ENCODE measurements at regions not wholly inside any gene's neighbourhood (a gene's known extent, or its start where the extent isn't known, plus 50 kb on each side); places are given as distances from the start of the nearest gene placed in this dataset.

GRCh38 chr11:119882316-119882715 lies 153.3 kb upstream of the NECTIN1 start:
- H3K4me1 ChIP-seq (ENCODE audit: control insufficient read depth, insufficient read depth, low read length, poor library complexity, severe bottlenecking): no peaks in the 10 kb centered on the region
- no peaks in the 10 kb centered on the region for H3K9me3 ChIP-seq (ENCODE audit: control insufficient read depth, low read length)
- H3K36me3 ChIP-seq (ENCODE audit: control insufficient read depth, insufficient read depth, low read length): no peaks in the 10 kb centered on the region
- no peak overlapping the region for H3K27ac ChIP-seq (ENCODE audit: low read depth, low read length, severe bottlenecking)
- WGBS, 2 experiments (ENCODE audit: insufficient coverage in 2 of 2): 90 to 93% methylated on average over 2 to 4 of the region's 4 CpGs
- H3K4me3 ChIP-seq (ENCODE audit: extremely low read depth, insufficient read depth, low read length, poor library complexity, severe bottlenecking): no peak overlapping the region

GRCh38 chr11:119880873-119881272 lies 151.9 kb upstream of the NECTIN1 start:
- no peaks in the 10 kb centered on the region for H3K9me3 ChIP-seq (ENCODE audit: control insufficient read depth, low read length)
- H3K4me3 ChIP-seq (ENCODE audit: extremely low read depth, insufficient read depth, low read length, poor library complexity, severe bottlenecking): no peak overlapping the region
- no peaks in the 10 kb centered on the region for H3K36me3 ChIP-seq (ENCODE audit: control insufficient read depth, insufficient read depth, low read length)
- WGBS, 2 experiments (ENCODE audit: insufficient coverage in 2 of 2): 80 to 94% methylated on average over 2 to 4 of the region's 7 CpGs
- no peak overlapping the region for H3K27ac ChIP-seq (ENCODE audit: low read depth, low read length, severe bottlenecking)
- H3K4me1 ChIP-seq (ENCODE audit: control insufficient read depth, insufficient read depth, low read length, poor library complexity, severe bottlenecking): no peaks in the 10 kb centered on the region

- Histone ChIP-seq H3K27ac (ENCODE audit: low read depth, low read length, severe bottlenecking) (no peak overlapping the region), H3K4me1 (ENCODE audit: control insufficient read depth, insufficient read depth, low read length, poor library complexity, severe bottlenecking) (no peaks in the 10 kb centered on the region), H3K4me3 (ENCODE audit: extremely low read depth, insufficient read depth, low read length, poor library complexity, severe bottlenecking) (no peak overlapping the region), H3K9me3 (ENCODE audit: control insufficient read depth, low read length) (no peaks in the 10 kb centered on the region), H3K36me3 (ENCODE audit: control insufficient read depth, insufficient read depth, low read length) (no peaks in the 10 kb centered on the region)
- 75 to 83% methylated on average over 1 to 3 of the region's 4 CpGs for WGBS, 2 experiments (ENCODE audit: insufficient coverage in 2 of 2)
These were observed 151.1 kb upstream of the NECTIN1 start for GRCh38 chr11:119880143-119880542.

GRCh38 chr11:119878990-119879389 lies 150.0 kb upstream of the NECTIN1 start:
- H3K9me3 ChIP-seq (ENCODE audit: control insufficient read depth, low read length): no peaks in the 10 kb centered on the region
- no peaks in the 10 kb centered on the region for H3K4me1 ChIP-seq (ENCODE audit: control insufficient read depth, insufficient read depth, low read length, poor library complexity, severe bottlenecking)
- 92 to 100% methylated on average over 5 of the region's 6 CpGs for WGBS, 2 experiments (ENCODE audit: insufficient coverage in 2 of 2)
- H3K27ac ChIP-seq (ENCODE audit: low read depth, low read length, severe bottlenecking): no peak overlapping the region
- no peaks in the 10 kb centered on the region for H3K36me3 ChIP-seq (ENCODE audit: control insufficient read depth, insufficient read depth, low read length)
- H3K4me3 ChIP-seq (ENCODE audit: extremely low read depth, insufficient read depth, low read length, poor library complexity, severe bottlenecking): no peak overlapping the region

GRCh38 chr11:119876841-119877240 lies 147.8 kb upstream of the NECTIN1 start:
- H3K4me1 ChIP-seq (ENCODE audit: control insufficient read depth, insufficient read depth, low read length, poor library complexity, severe bottlenecking): peaks cover 8% of the 10 kb centered on the region
- no peaks in the 10 kb centered on the region for H3K36me3 ChIP-seq (ENCODE audit: control insufficient read depth, insufficient read depth, low read length)
- 92 to 93% methylated on average over 10 to 11 of the region's 12 CpGs for WGBS, 2 experiments (ENCODE audit: insufficient coverage in 2 of 2)
- no peaks in the 10 kb centered on the region for H3K9me3 ChIP-seq (ENCODE audit: control insufficient read depth, low read length)
- no peak overlapping the region for H3K4me3 ChIP-seq (ENCODE audit: extremely low read depth, insufficient read depth, low read length, poor library complexity, severe bottlenecking)
- no peak overlapping the region for H3K27ac ChIP-seq (ENCODE audit: low read depth, low read length, severe bottlenecking)

- Histone ChIP-seq H3K4me1 (ENCODE audit: control insufficient read depth, insufficient read depth, low read length, poor library complexity, severe bottlenecking) (peaks cover 8% of the 10 kb centered on the region), H3K4me3 (ENCODE audit: extremely low read depth, insufficient read depth, low read length, poor library complexity, severe bottlenecking) (no peak overlapping the region), H3K36me3 (ENCODE audit: control insufficient read depth, insufficient read depth, low read length) (no peaks in the 10 kb centered on the region), H3K27ac (ENCODE audit: low read depth, low read length, severe bottlenecking) (no peak overlapping the region), H3K9me3 (ENCODE audit: control insufficient read depth, low read length) (no peaks in the 10 kb centered on the region)
- WGBS, 2 experiments (ENCODE audit: insufficient coverage in 2 of 2): 96 to 98% methylated on average over 4 of the region's 7 CpGs
These were observed 147.0 kb upstream of the NECTIN1 start for GRCh38 chr11:119875841-119876600.

GRCh38 chr11:119874660-119875238 lies 145.7 kb upstream of the NECTIN1 start:
- no peaks in the 10 kb centered on the region for H3K36me3 ChIP-seq (ENCODE audit: control insufficient read depth, insufficient read depth, low read length)

GRCh38 chr11:119873761-119874421 lies 144.9 kb upstream of the NECTIN1 start:
- Histone ChIP-seq H3K4me3 (ENCODE audit: extremely low read depth, insufficient read depth, low read length, poor library complexity, severe bottlenecking) (no peak overlapping the region), H3K9me3 (ENCODE audit: control insufficient read depth, low read length) (no peaks in the 10 kb centered on the region), H3K4me1 (ENCODE audit: control insufficient read depth, insufficient read depth, low read length, poor library complexity, severe bottlenecking) (peaks cover 8% of the 10 kb centered on the region), H3K36me3 (ENCODE audit: control insufficient read depth, insufficient read depth, low read length) (no peaks in the 10 kb centered on the region), H3K27ac (ENCODE audit: low read depth, low read length, severe bottlenecking) (no peak overlapping the region)
- WGBS, 2 experiments (ENCODE audit: insufficient coverage in 2 of 2): 88 to 95% methylated on average over 12 to 15 of the region's 17 CpGs

More at GRCh38 chr11:119874660-119875238, 145.7 kb upstream of the NECTIN1 start:
- 79% methylated on average over 9 of the region's 15 CpGs for WGBS, 2 experiments (ENCODE audit: insufficient coverage in 2 of 2)
- Histone ChIP-seq H3K9me3 (ENCODE audit: control insufficient read depth, low read length) (no peaks in the 10 kb centered on the region), H3K4me3 (ENCODE audit: extremely low read depth, insufficient read depth, low read length, poor library complexity, severe bottlenecking) (no peak overlapping the region), H3K27ac (ENCODE audit: low read depth, low read length, severe bottlenecking) (no peak overlapping the region), H3K4me1 (ENCODE audit: control insufficient read depth, insufficient read depth, low read length, poor library complexity, severe bottlenecking) (peaks cover 8% of the 10 kb centered on the region)

- peaks cover 8% of the 10 kb centered on the region for H3K4me1 ChIP-seq (ENCODE audit: control insufficient read depth, insufficient read depth, low read length, poor library complexity, severe bottlenecking)
- H3K9me3 ChIP-seq (ENCODE audit: control insufficient read depth, low read length): no peaks in the 10 kb centered on the region
- H3K36me3 ChIP-seq (ENCODE audit: control insufficient read depth, insufficient read depth, low read length): no peaks in the 10 kb centered on the region
- WGBS, 2 experiments (ENCODE audit: insufficient coverage in 2 of 2): 87 to 89% methylated on average over 8 to 9 of the region's 11 CpGs
- no peak overlapping the region for H3K4me3 ChIP-seq (ENCODE audit: extremely low read depth, insufficient read depth, low read length, poor library complexity, severe bottlenecking)
- peak overlapping the region; percentile 50 for H3K27ac ChIP-seq (ENCODE audit: low read depth, low read length, severe bottlenecking)
These were observed 143.8 kb upstream of the NECTIN1 start for GRCh38 chr11:119872611-119873310.

GRCh38 chr11:119865661-119866156 lies 136.7 kb upstream of the NECTIN1 start:
- H3K9me3 ChIP-seq (ENCODE audit: control insufficient read depth, low read length): no peaks in the 10 kb centered on the region
- WGBS, 2 experiments (ENCODE audit: insufficient coverage in 2 of 2): 85 to 92% methylated on average over 2 of the region's 2 CpGs
- no peak overlapping the region for H3K4me3 ChIP-seq (ENCODE audit: extremely low read depth, insufficient read depth, low read length, poor library complexity, severe bottlenecking)
- H3K36me3 ChIP-seq (ENCODE audit: control insufficient read depth, insufficient read depth, low read length): no peaks in the 10 kb centered on the region
- no peak overlapping the region for H3K27ac ChIP-seq (ENCODE audit: low read depth, low read length, severe bottlenecking)
- no peaks in the 10 kb centered on the region for H3K4me1 ChIP-seq (ENCODE audit: control insufficient read depth, insufficient read depth, low read length, poor library complexity, severe bottlenecking)

Data from mesodermal cell (in vitro differentiated cells).